ENCODE measurements at regions not wholly inside any gene's neighbourhood (a gene's known extent, or its start where the extent isn't known, plus 50 kb on each side); places are given as distances from the start of the nearest gene placed in this dataset.

- TF ChIP-seq, protein P1, sequence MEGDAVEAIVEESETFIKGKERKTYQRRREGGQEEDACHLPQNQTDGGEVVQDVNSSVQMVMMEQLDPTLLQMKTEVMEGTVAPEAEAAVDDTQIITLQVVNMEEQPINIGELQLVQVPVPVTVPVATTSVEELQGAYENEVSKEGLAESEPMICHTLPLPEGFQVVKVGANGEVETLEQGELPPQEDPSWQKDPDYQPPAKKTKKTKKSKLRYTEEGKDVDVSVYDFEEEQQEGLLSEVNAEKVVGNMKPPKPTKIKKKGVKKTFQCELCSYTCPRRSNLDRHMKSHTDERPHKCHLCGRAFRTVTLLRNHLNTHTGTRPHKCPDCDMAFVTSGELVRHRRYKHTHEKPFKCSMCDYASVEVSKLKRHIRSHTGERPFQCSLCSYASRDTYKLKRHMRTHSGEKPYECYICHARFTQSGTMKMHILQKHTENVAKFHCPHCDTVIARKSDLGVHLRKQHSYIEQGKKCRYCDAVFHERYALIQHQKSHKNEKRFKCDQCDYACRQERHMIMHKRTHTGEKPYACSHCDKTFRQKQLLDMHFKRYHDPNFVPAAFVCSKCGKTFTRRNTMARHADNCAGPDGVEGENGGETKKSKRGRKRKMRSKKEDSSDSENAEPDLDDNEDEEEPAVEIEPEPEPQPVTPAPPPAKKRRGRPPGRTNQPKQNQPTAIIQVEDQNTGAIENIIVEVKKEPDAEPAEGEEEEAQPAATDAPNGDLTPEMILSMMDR (conservative IDR thresholded peaks at IDR 0.05; ENCODE audit: control insufficient read depth, insufficient read depth, low read depth, low read length): no peak
- no peak for DNase-seq (ENCODE audit: low read depth)
- H3K4me3 ChIP-seq (ENCODE audit: control insufficient read depth, low read depth, low read length): no peak overlapping the region
Measured at GRCh38 chr17:420479-421175, 68.0 kb upstream of the RPH3AL start.

- no peak overlapping the region for H3K4me3 ChIP-seq (ENCODE audit: control insufficient read depth, low read depth, low read length)
- no peak for DNase-seq (ENCODE audit: low read depth)
Measured at GRCh38 chr17:419073-419735, 66.6 kb upstream of the RPH3AL start.

DNA sequence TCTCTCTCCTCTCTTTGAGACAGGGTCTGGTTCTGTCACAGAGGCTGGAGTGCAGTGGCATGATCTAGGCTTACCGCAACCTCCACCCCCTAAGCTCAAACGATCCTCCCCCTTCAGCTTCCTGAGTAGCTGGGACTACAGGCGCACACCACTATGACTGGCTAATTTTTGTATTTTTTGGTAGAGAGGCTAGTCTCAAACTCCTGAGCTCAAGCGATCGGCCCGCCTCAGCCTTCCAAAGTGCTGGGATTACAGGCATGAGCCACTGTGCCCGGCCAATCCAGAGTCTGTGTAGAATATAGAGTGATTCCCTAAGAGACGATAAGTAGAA, 65.8 kb upstream of the RPH3AL start:
- H3K4me3 ChIP-seq (ENCODE audit: control insufficient read depth, low read depth, low read length): no peak overlapping the region
- TF ChIP-seq, protein P1 (conservative IDR thresholded peaks at IDR 0.05; ENCODE audit: control insufficient read depth, insufficient read depth, low read depth, low read length): no peak
- DNase-seq (ENCODE audit: low read depth): no peak

More at GRCh38 chr17:419073-419735, 66.6 kb upstream of the RPH3AL start:
- TF ChIP-seq, protein P1 (conservative IDR thresholded peaks at IDR 0.05; ENCODE audit: control insufficient read depth, insufficient read depth, low read depth, low read length): no peak

DNA sequence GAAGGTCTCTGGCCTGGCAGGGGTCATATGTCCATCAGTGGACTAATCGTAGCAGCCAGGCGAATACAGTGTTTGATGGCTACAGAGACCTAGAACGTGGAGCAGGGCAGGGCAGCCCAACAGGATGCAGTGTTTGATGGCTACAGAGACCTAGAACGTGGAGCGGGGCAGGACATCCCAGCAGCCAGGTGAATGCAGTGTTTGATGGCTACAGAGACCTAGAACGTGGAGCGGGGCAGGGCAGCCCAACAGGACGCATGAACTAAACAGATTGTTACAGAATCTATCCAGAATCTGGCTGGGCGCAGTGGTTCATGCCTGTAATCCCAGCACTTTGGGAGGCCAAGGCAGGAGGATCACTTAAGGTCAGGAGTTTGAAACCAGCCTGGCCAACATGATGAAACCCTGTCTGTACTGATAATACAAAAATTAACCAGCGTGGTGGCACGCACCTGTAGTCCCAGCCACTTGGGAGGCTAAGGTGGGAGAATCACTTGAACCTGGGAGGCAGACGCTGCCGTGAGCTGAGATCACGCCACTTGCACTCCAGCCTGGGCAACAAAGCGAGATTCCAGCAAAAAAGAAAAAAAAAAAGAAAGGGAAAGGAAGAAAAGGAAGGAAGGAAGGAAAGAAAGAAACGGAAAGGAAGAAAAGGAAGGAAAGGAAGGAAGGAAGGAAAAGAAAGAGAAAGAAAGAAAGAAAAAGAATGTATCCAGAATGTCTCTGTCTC, 65.2 kb upstream of the RPH3AL start:
- TF ChIP-seq, protein P1 (conservative IDR thresholded peaks at IDR 0.05; ENCODE audit: control insufficient read depth, insufficient read depth, low read depth, low read length): no peak
- DNase-seq (ENCODE audit: low read depth): no peak
- no peak overlapping the region for H3K4me3 ChIP-seq (ENCODE audit: control insufficient read depth, low read depth, low read length)

DNA sequence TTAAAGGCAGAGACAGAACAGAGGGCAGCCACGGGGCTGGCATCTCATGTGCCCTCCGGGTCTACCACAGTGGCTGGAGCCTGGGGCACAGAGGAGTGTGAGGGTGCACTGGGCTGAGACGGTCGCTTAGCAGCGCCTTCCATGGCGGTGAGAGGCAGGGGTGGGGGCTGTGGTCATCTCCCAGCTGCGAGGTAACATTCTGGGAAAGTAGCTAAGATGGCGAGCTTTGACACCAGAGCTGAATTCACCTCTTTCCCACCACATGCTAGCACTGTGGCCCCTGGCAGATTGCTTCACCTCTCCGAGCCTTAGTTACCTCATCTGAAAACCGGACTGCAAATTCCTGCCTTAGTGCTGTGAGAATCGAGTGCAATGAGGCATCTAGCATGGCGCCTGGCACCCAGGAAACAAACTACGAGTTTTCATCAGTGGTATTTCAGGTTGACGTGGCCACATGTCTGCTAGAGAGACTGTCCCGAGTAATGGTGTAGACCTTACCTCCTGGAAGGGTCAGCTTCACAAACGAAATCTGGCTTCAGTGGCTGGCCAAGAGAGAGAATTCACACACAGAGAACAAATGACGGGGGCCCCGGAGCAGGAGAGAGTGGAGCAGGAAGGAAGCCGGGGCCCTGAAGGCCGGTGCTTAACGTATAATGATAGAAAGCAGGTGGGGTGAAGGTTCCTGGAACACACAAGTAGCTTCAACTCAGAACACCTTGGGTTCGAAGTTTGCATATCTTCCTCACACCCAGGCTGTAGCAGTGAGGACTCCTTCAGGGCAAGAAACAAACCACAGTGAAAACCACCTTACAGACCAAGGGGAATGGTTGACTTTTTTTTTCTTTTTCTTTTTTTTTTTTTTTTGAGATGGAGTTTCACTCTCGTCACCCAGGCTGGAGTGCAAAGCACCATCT, 63.9 kb upstream of the RPH3AL start:
- H3K4me3 ChIP-seq (ENCODE audit: control insufficient read depth, low read depth, low read length): no peak overlapping the region
- TF ChIP-seq, protein P1 (conservative IDR thresholded peaks at IDR 0.05; ENCODE audit: control insufficient read depth, insufficient read depth, low read depth, low read length): no peak
- no peak for DNase-seq (ENCODE audit: low read depth)

GRCh38 chr17:413706-414380, 61.2 kb upstream of the RPH3AL start:
- no peak for DNase-seq (ENCODE audit: low read depth)
- TF ChIP-seq, protein P1 (conservative IDR thresholded peaks at IDR 0.05; ENCODE audit: control insufficient read depth, insufficient read depth, low read depth, low read length): no peak
- no peak overlapping the region for H3K4me3 ChIP-seq (ENCODE audit: control insufficient read depth, low read depth, low read length)

Measured in fibroblast of mammary gland (primary cell).